ENCODE measurements at regions not wholly inside any gene's neighbourhood (a gene's known extent, or its start where the extent isn't known, plus 50 kb on each side); places are given as distances from the start of the nearest gene placed in this dataset.

DNA sequence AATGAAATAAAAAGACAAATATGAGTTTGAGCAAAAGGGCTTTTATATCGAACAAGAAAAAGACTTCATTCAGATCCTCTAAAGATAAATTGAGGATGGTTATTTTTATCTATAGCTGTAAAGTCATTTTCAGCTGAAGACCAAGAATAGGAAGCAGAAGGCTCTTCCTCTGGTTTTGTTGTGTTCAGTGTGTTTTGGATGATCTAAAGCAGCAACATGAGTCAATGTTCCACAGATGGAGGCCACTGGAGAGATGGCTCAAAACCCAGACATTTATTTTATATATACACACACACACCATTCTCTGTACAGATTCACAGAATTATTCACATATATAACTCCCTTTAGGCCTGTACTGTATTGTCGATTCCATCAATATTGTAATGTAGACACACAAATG is 424.3 kb downstream of the MBD2 start:
- no peaks in the 10 kb centered on the region for H3K36me3 Mint-ChIP-seq (ENCODE audit: low read depth)
- POLR2A ChIA-PET = no interaction called here
- H3K27me3 Mint-ChIP-seq = no peaks in the 10 kb centered on the region
- no peak overlapping the region for H3K4me3 Mint-ChIP-seq
- H3K9me3 Mint-ChIP-seq = peaks cover 9% of the 10 kb centered on the region
- H3K4me1 Mint-ChIP-seq = no peaks in the 10 kb centered on the region
- no peak for DNase-seq
- H3K27ac Mint-ChIP-seq = no peak overlapping the region
- CTCF ChIA-PET = no interaction called here

DNA sequence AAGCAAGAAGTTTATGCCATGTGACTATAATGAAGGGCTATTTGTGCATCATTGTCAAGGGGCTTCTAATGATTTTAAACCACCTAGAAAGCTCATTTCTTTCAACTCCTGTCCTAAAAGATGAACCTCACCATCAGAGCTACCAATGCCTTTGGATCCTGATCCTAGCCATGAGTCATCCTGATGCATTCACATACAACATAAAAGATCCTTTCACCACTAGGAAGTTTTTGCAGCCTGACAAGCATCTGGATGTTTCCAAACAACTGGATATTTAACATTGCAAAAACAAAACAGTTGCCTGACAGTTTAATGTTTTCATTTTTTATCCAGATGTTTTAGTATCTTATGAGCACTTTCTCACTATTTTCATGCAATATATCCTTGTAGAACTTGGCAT is 425.3 kb downstream of the MBD2 start:
- Mint-ChIP-seq H3K9me3 (peaks cover 7% of the 10 kb centered on the region), H3K4me3 (no peak overlapping the region), H3K27ac (no peak overlapping the region), H3K27me3 (no peaks in the 10 kb centered on the region), H3K4me1 (no peaks in the 10 kb centered on the region), H3K36me3 (ENCODE audit: low read depth) (no peaks in the 10 kb centered on the region)
- DNase-seq = no peak
- POLR2A ChIA-PET = no interaction called here
- CTCF ChIA-PET = interaction anchor here (0.7 kb wide), 1 partner anchor 1084 kb away, joined by 3 read pairs; no protein-coding TSS in a partner anchor

DNA sequence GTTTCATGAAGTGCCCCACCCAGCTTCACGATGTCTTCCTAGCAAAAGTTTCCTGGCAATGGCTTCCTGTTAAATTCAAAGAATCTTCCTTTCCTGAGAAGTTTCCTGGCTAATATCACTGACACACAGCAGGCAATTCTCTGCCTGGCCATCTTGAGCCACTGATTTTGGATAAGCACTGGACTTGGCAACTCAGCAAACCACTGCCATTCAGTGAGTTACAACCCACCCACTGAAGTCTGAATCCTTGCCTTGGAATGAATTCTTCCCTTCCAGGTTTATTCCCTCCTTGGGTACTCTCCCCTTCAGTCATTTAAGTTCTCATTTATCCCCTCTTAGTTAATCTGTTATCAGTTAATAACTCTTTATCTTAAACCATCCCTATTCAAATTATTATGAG is 426.0 kb downstream of the MBD2 start:
- no peak overlapping the region for H3K4me3 Mint-ChIP-seq
- H3K27ac Mint-ChIP-seq = no peak overlapping the region
- peaks cover 7% of the 10 kb centered on the region for H3K9me3 Mint-ChIP-seq
- H3K4me1 Mint-ChIP-seq = no peaks in the 10 kb centered on the region
- no peaks in the 10 kb centered on the region for H3K27me3 Mint-ChIP-seq
- no peaks in the 10 kb centered on the region for H3K36me3 Mint-ChIP-seq (ENCODE audit: low read depth)
- ChIA-PET CTCF (no interaction called here), POLR2A (no interaction called here)
- no peak for DNase-seq

DNA sequence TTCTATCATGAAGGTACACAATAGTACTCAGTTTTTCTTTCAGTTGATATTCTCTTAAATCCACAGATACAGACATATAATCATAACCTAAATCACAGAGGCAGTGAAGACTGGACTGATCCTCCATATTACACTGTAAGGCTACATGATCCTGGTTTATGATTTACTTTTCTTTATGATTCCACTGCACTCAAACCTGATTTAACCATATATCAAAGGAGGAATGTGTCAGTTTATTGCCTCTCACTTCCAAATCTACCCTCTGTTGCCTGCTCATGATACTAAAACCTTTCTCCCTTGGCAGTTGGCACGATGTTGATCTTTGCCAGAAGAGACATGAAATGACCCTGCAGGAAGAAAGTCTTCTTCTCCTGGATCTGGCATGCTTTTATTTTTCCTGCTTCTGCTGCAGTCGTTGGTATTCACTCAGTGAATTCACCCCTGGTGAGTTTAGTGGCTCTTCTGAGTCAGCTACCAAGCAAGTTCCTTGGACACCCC is 426.4 kb downstream of the MBD2 start:
- no peak overlapping the region for H3K27ac Mint-ChIP-seq
- H3K27me3 Mint-ChIP-seq = no peaks in the 10 kb centered on the region
- DNase-seq = no peak
- POLR2A ChIA-PET = no interaction called here
- CTCF ChIA-PET = no interaction called here
- H3K36me3 Mint-ChIP-seq (ENCODE audit: low read depth) = no peaks in the 10 kb centered on the region
- peaks cover 7% of the 10 kb centered on the region for H3K9me3 Mint-ChIP-seq
- no peaks in the 10 kb centered on the region for H3K4me1 Mint-ChIP-seq
- no peak overlapping the region for H3K4me3 Mint-ChIP-seq

DNA sequence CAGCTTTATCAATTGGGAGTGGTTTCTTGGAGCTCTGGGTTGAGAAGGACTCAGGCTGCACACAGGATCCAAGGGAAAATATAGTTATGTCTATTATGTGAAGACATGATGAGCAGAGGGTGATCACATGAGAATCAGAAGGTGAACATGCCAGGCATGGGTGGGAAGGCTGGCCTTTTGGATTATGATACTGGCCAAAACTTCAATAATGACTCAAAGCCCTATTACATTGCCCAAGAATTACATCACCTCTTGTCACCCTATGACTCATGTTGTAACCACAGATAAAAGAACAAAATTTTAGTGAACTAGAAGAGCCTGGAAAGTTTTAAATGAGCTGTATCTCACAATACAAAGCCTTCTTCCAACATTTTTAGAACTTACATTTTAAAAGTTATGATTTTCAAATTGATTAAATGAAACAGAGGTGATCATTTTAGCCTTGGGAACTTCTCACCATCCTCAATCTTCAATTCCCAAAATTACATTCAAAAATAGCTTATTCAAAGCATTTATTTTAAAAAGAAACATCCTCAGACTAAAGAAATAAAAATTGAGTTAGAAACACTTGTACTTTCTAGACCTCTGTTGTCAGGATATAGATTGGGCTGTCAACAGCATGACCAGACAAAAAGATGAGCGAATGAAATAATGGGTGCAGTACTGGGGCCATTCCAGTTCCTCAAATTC is 428.3 kb downstream of the MBD2 start:
- no peak for DNase-seq
- ChIA-PET POLR2A (no interaction called here), CTCF (no interaction called here)
- H3K27me3 Mint-ChIP-seq = no peaks in the 10 kb centered on the region
- no peaks in the 10 kb centered on the region for H3K4me1 Mint-ChIP-seq
- no peak overlapping the region for H3K27ac Mint-ChIP-seq
- no peaks in the 10 kb centered on the region for H3K36me3 Mint-ChIP-seq (ENCODE audit: low read depth)
- no peak overlapping the region for H3K4me3 Mint-ChIP-seq
- peaks cover 4% of the 10 kb centered on the region for H3K9me3 Mint-ChIP-seq

DNA sequence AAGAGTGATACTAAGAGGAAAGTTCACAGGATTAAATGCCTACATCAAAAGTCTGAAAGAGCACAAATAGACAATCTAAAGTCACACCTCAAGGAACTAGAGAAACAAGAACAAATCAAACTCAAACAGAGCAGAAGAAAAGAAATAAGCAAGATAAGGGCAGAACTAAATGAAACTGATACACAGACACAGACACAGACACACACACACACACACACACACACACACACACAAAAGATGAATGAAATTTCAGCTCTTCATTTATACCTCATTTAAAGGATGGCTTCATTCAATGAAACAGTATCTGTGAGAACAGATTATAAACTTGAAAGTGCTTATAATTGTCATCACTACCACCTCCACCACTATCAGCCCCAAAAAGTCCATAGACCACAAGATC is 428.9 kb downstream of the MBD2 start:
- H3K4me3 Mint-ChIP-seq = no peak overlapping the region
- no peaks in the 10 kb centered on the region for H3K4me1 Mint-ChIP-seq
- H3K27ac Mint-ChIP-seq = no peak overlapping the region
- H3K27me3 Mint-ChIP-seq = no peaks in the 10 kb centered on the region
- no peaks in the 10 kb centered on the region for H3K36me3 Mint-ChIP-seq (ENCODE audit: low read depth)
- peaks cover 4% of the 10 kb centered on the region for H3K9me3 Mint-ChIP-seq
- CTCF ChIA-PET = no interaction called here
- no peak for DNase-seq
- POLR2A ChIA-PET = no interaction called here

DNA sequence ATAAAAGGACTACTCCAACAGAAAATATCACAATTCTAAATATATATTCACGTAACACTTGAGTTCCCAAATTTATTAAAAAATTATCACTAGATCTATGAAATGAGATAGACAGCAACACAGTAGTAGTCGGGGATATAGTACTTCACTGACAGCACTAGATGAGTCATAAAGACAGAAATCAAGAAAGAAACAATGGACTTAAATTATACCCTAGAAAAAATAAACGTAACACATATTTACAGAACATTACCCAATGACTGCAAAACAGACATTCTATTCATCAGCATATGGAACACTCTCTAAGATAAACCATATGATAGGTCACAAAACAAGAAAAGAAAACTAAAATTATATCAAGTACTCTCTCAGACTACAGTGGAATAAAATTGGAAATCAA is 429.4 kb downstream of the MBD2 start:
- CTCF ChIA-PET = no interaction called here
- DNase-seq = no peak
- peaks cover 4% of the 10 kb centered on the region for H3K9me3 Mint-ChIP-seq
- POLR2A ChIA-PET = no interaction called here
- H3K27ac Mint-ChIP-seq = no peak overlapping the region
- no peaks in the 10 kb centered on the region for H3K36me3 Mint-ChIP-seq (ENCODE audit: low read depth)
- H3K4me3 Mint-ChIP-seq = no peak overlapping the region
- H3K4me1 Mint-ChIP-seq = no peaks in the 10 kb centered on the region
- H3K27me3 Mint-ChIP-seq = no peaks in the 10 kb centered on the region

DNA sequence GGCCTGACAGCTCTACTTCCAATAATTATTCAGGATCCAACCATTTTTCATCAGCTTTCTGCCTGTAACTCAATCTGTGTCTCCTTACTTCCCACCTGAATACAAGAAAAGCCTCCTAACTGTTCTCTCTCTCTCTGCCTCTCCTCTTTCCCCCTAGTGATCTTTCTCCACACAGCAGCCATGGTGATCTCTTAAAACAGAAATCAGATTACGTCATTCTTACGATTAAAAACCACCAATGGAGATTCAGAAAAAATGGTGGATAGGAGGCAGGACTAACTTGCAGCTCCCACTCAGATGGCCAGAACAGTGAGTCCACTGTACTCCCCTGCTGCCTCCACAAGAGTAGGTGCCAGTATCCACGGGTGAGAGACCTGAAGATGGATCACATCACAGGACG is 431.7 kb downstream of the MBD2 start:
- DNase-seq = no peak

DNA sequence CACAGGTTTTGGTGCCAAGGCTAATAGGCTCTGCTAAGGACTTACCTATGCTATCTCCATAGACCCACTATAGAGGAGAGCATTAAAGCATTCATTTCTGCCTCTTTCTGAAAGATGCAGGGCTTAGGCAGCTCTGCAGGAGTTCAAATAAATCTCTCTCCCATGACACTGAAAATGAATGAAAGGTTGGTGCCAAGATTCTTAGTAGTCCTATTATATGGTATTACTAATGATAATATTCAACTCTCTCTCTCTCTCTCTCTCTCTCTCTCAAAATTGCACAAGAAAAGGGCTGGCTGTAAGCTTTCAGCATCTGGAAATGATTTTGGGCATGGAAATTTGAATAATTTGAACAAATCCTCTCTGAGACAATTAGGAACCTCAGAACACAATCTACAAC is 433.7 kb downstream of the MBD2 start:
- no peak overlapping the region for H3K4me3 Mint-ChIP-seq
- no peak for DNase-seq
- no peaks in the 10 kb centered on the region for H3K36me3 Mint-ChIP-seq (ENCODE audit: low read depth)
- H3K27me3 Mint-ChIP-seq = no peaks in the 10 kb centered on the region
- CTCF ChIA-PET = no interaction called here
- H3K27ac Mint-ChIP-seq = no peak overlapping the region
- H3K9me3 Mint-ChIP-seq = peaks cover 1% of the 10 kb centered on the region
- POLR2A ChIA-PET = no interaction called here
- H3K4me1 Mint-ChIP-seq = no peaks in the 10 kb centered on the region

More for the DNA sequence above, 431.7 kb downstream of the MBD2 start:
- Mint-ChIP-seq H3K4me1 (no peaks in the 10 kb centered on the region), H3K27ac (no peak overlapping the region), H3K4me3 (no peak overlapping the region), H3K36me3 (ENCODE audit: low read depth) (no peaks in the 10 kb centered on the region), H3K27me3 (no peaks in the 10 kb centered on the region), H3K9me3 (peaks cover 4% of the 10 kb centered on the region)
- POLR2A ChIA-PET = no interaction called here
- CTCF ChIA-PET = no interaction called here

DNA sequence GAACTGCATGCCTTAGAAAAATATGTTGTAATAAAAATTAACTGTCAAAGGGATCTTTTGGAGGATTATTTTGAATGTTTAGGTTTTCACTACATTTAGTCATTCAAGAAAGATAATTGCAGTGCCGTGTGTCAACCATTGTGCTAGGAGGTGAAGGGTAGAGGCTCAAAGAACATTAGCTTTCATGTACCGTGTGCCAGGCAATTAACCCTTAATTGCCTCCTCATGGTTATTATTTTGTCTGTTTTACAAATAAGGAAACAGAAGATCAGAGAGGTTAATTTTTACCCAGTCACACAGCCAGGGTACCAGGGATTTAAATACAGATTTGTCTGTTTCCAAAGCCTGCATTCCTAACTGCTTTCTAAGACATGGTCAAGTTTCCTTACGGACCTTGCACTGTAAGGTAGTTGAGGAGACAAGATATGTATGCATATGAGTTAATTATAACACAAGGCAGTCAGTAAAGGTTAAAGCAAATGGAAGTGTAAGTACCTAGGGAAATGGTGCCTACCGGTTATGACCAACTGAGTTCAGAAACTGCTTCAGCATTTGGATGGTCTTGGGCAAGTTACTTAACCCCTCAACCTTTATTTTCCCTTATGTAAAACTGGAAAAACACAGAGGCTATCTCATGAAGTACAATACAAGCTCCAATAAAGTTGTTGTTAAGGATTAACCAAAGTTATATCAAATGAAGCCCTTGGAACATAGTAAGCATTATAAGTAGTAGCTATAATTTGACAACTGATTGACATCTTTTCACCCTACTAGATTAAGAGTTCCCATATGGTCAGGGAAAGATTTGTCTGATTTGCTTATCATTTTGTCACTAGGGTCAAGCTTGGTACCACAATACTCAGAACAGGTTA is 434.9 kb downstream of the MBD2 start:
- ChIA-PET CTCF (no interaction called here), POLR2A (no interaction called here)
- H3K36me3 Mint-ChIP-seq (ENCODE audit: low read depth) = no peaks in the 10 kb centered on the region
- no peaks in the 10 kb centered on the region for H3K9me3 Mint-ChIP-seq
- H3K4me3 Mint-ChIP-seq = no peak overlapping the region
- no peaks in the 10 kb centered on the region for H3K27me3 Mint-ChIP-seq
- no peak overlapping the region for H3K27ac Mint-ChIP-seq
- no peak for DNase-seq
- H3K4me1 Mint-ChIP-seq = no peaks in the 10 kb centered on the region

DNA sequence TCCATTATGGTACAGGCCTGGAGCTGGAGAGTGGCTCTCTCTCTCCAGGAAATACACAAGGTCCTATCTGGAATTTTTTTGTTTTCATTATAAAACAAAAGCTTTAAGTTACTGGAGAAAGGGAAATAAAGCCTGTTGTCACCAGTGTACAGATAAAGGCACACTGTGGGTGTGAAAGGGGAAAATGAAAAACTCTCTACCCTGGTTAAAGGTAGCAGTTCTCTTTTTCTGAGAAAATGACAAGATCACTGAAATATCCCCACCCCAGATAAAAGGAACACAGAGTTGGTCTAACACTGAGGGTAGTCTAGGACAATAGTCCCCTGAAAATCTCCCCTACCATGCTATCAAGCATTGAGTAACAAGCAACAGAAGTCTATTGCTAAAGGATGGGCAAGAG is 438.7 kb downstream of the MBD2 start:
- ChIA-PET CTCF (no interaction called here), POLR2A (no interaction called here)
- DNase-seq = no peak
- Mint-ChIP-seq H3K36me3 (ENCODE audit: low read depth) (no peaks in the 10 kb centered on the region), H3K27me3 (no peaks in the 10 kb centered on the region), H3K9me3 (no peaks in the 10 kb centered on the region), H3K4me1 (no peaks in the 10 kb centered on the region), H3K4me3 (no peak overlapping the region), H3K27ac (no peak overlapping the region)

DNA sequence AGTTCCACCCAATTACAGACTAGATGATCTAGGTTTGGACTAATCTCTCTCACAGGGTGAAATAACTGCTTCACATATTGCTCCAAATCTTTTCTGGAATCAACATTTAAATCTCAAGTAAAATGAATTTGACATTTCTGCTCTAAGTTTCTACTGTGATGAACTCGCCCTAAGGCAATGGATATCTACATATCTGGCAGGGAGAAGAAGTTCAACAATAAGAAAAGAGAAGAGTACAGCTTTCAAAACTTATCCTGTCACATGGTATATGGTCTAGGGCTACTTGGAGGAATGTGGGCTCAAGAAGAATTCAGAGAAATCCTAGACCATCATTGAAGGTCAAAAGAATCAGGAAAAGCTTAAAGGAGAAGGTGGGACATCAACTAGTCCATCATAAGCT is 440.2 kb downstream of the MBD2 start:
- DNase-seq = no peak
- Mint-ChIP-seq H3K9me3 (no peaks in the 10 kb centered on the region), H3K4me3 (no peak overlapping the region), H3K4me1 (no peaks in the 10 kb centered on the region), H3K27me3 (no peaks in the 10 kb centered on the region), H3K27ac (no peak overlapping the region), H3K36me3 (ENCODE audit: low read depth) (no peaks in the 10 kb centered on the region)
- CTCF ChIA-PET = no interaction called here
- POLR2A ChIA-PET = no interaction called here

DNA sequence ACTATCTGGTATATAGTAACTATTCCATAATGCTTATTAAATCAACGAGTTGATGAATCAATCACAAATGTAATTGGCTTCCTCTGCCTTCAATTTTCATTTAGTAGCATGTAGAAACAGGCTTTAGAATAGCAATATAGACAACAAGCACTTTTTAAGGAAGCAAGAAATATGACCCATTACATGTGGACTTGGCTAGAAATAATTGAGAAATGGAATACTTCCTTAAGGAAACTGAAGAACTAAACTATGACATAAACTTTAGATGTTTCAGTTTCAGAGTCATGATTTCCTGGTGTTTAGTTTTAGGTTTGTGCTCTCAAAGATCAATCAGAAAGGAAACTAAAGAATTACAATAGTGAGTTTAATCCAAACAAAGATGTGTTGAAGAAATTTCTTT is 443.8 kb downstream of the MBD2 start:
- no peak for DNase-seq
- ChIA-PET POLR2A (no interaction called here), CTCF (no interaction called here)
- no peaks in the 10 kb centered on the region for H3K9me3 Mint-ChIP-seq
- no peak overlapping the region for H3K27ac Mint-ChIP-seq
- no peak overlapping the region for H3K4me3 Mint-ChIP-seq
- H3K36me3 Mint-ChIP-seq (ENCODE audit: low read depth) = no peaks in the 10 kb centered on the region
- H3K27me3 Mint-ChIP-seq = no peaks in the 10 kb centered on the region
- no peaks in the 10 kb centered on the region for H3K4me1 Mint-ChIP-seq

DNA sequence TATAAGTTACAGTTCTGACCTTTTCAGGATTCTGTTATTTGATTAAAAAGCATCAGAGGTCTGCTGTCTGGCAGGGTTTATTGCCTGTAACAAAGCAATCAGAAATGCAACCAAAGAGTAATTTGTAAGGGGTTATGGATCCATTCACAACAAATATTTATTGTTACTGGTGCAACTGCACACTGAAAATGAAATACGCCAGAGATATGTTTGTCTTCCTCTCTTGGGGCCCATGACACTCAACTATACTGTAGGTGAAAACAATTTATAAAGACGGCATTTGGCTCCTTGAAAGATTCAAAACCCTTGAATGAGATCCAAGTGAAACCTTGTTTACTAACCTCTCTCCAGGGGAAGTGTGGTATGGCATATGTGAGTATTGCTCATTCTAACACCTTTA is 452.2 kb downstream of the MBD2 start:
- Mint-ChIP-seq H3K27me3 (no peaks in the 10 kb centered on the region), H3K27ac (no peak overlapping the region), H3K9me3 (peaks cover 6% of the 10 kb centered on the region), H3K36me3 (ENCODE audit: low read depth) (no peaks in the 10 kb centered on the region), H3K4me1 (no peaks in the 10 kb centered on the region), H3K4me3 (no peak overlapping the region)
- ChIA-PET POLR2A (no interaction called here), CTCF (no interaction called here)
- DNase-seq = no peak
